ENCODE measurements at regions not wholly inside any gene's neighbourhood (a gene's known extent, or its start where the extent isn't known, plus 50 kb on each side); places are given as distances from the start of the nearest gene placed in this dataset.
"Not testable (repeated sequence)": the region's sequence is repeated elsewhere in the genome, so short reads cannot be mapped to it uniquely, and the experiment has no call there.

GRCh38 chr3:194904999-194905398 lies 219.3 kb downstream of the FAM43A start:
- H3K4me1 ChIP-seq (ENCODE audit: insufficient read depth, low read length); H3K9ac ChIP-seq (ENCODE audit: low read length); H3K9me3 ChIP-seq (ENCODE audit: low read length); H3K27me3 ChIP-seq (ENCODE audit: control insufficient read depth in 1 of 2, insufficient read depth in 2 of 2, low read length in 2 of 2); H3K27ac ChIP-seq (ENCODE audit: low read depth, low read length); H3K36me3 ChIP-seq (ENCODE audit: insufficient read depth, low read length); H3K4me3 ChIP-seq (ENCODE audit: low read depth in 1 of 2, low read length in 2 of 2): not testable (repeated sequence)

GRCh38 chr3:194905696-194906095 lies 220.0 kb downstream of the FAM43A start:
- H3K27me3 ChIP-seq (ENCODE audit: control insufficient read depth in 1 of 2, insufficient read depth in 2 of 2, low read length in 2 of 2): no peaks in the 10 kb centered on the region
- no peaks in the 10 kb centered on the region for H3K36me3 ChIP-seq (ENCODE audit: insufficient read depth, low read length)
- no peak overlapping the region for H3K27ac ChIP-seq (ENCODE audit: low read depth, low read length)
- H3K4me1 ChIP-seq (ENCODE audit: insufficient read depth, low read length): no peaks in the 10 kb centered on the region
- no peaks in the 10 kb centered on the region for H3K9me3 ChIP-seq (ENCODE audit: low read length)
- H3K4me3 ChIP-seq (ENCODE audit: low read depth in 1 of 2, low read length in 2 of 2): no peak overlapping the region
- no peak overlapping the region for H3K9ac ChIP-seq (ENCODE audit: low read length)

GRCh38 chr3:194906229-194906629 lies 220.5 kb downstream of the FAM43A start:
- Histone ChIP-seq H3K36me3 (ENCODE audit: insufficient read depth, low read length) (no peaks in the 10 kb centered on the region), H3K4me3 (ENCODE audit: low read depth in 1 of 2, low read length in 2 of 2) (no peak overlapping the region), H3K9me3 (ENCODE audit: low read length) (no peaks in the 10 kb centered on the region), H3K4me1 (ENCODE audit: insufficient read depth, low read length) (no peaks in the 10 kb centered on the region), H3K9ac (ENCODE audit: low read length) (no peak overlapping the region), H3K27ac (ENCODE audit: low read depth, low read length) (no peak overlapping the region), H3K27me3 (ENCODE audit: control insufficient read depth in 1 of 2, insufficient read depth in 2 of 2, low read length in 2 of 2) (no peaks in the 10 kb centered on the region)

- Histone ChIP-seq H3K4me1 (ENCODE audit: insufficient read depth, low read length) (no peaks in the 10 kb centered on the region), H3K9me3 (ENCODE audit: low read length) (no peaks in the 10 kb centered on the region), H3K9ac (ENCODE audit: low read length) (no peak overlapping the region), H3K27me3 (ENCODE audit: control insufficient read depth in 1 of 2, insufficient read depth in 2 of 2, low read length in 2 of 2) (no peaks in the 10 kb centered on the region), H3K27ac (ENCODE audit: low read depth, low read length) (no peak overlapping the region), H3K36me3 (ENCODE audit: insufficient read depth, low read length) (no peaks in the 10 kb centered on the region), H3K4me3 (ENCODE audit: low read depth in 1 of 2, low read length in 2 of 2) (no peak overlapping the region)
These were observed 221.4 kb downstream of the FAM43A start for GRCh38 chr3:194906970-194907629.

- Histone ChIP-seq H3K4me3 (ENCODE audit: low read depth in 1 of 2, low read length in 2 of 2) (no peak overlapping the region), H3K36me3 (ENCODE audit: insufficient read depth, low read length) (no peaks in the 10 kb centered on the region), H3K4me1 (ENCODE audit: insufficient read depth, low read length) (no peaks in the 10 kb centered on the region), H3K9me3 (ENCODE audit: low read length) (no peaks in the 10 kb centered on the region), H3K27me3 (ENCODE audit: control insufficient read depth in 1 of 2, insufficient read depth in 2 of 2, low read length in 2 of 2) (no peaks in the 10 kb centered on the region), H3K9ac (ENCODE audit: low read length) (no peak overlapping the region), H3K27ac (ENCODE audit: low read depth, low read length) (no peak overlapping the region)
These were observed 222.1 kb downstream of the FAM43A start for GRCh38 chr3:194907811-194908210.

- Histone ChIP-seq H3K9ac (ENCODE audit: low read length) (no peak overlapping the region), H3K4me1 (ENCODE audit: insufficient read depth, low read length) (no peaks in the 10 kb centered on the region), H3K27ac (ENCODE audit: low read depth, low read length) (no peak overlapping the region), H3K36me3 (ENCODE audit: insufficient read depth, low read length) (no peaks in the 10 kb centered on the region), H3K4me3 (ENCODE audit: low read depth in 1 of 2, low read length in 2 of 2) (no peak overlapping the region), H3K27me3 (ENCODE audit: control insufficient read depth in 1 of 2, insufficient read depth in 2 of 2, low read length in 2 of 2) (no peaks in the 10 kb centered on the region), H3K9me3 (ENCODE audit: low read length) (no peaks in the 10 kb centered on the region)
These were observed 222.8 kb downstream of the FAM43A start for GRCh38 chr3:194908496-194908895.

- no peaks in the 10 kb centered on the region for H3K27me3 ChIP-seq (ENCODE audit: control insufficient read depth in 1 of 2, insufficient read depth in 2 of 2, low read length in 2 of 2)
- no peaks in the 10 kb centered on the region for H3K9me3 ChIP-seq (ENCODE audit: low read length)
- H3K36me3 ChIP-seq (ENCODE audit: insufficient read depth, low read length): no peaks in the 10 kb centered on the region
- no peak overlapping the region for H3K4me3 ChIP-seq (ENCODE audit: low read depth in 1 of 2, low read length in 2 of 2)
- H3K4me1 ChIP-seq (ENCODE audit: insufficient read depth, low read length): no peaks in the 10 kb centered on the region
- H3K27ac ChIP-seq (ENCODE audit: low read depth, low read length): no peak overlapping the region
- no peak overlapping the region for H3K9ac ChIP-seq (ENCODE audit: low read length)
These were observed 223.3 kb downstream of the FAM43A start for GRCh38 chr3:194908972-194909371.

- H3K9ac ChIP-seq (ENCODE audit: low read length): no peak overlapping the region
- no peaks in the 10 kb centered on the region for H3K36me3 ChIP-seq (ENCODE audit: insufficient read depth, low read length)
- H3K9me3 ChIP-seq (ENCODE audit: low read length): no peaks in the 10 kb centered on the region
- no peak overlapping the region for H3K27ac ChIP-seq (ENCODE audit: low read depth, low read length)
- H3K27me3 ChIP-seq (ENCODE audit: control insufficient read depth in 1 of 2, insufficient read depth in 2 of 2, low read length in 2 of 2): no peaks in the 10 kb centered on the region
- no peak overlapping the region for H3K4me3 ChIP-seq (ENCODE audit: low read depth in 1 of 2, low read length in 2 of 2)
- H3K4me1 ChIP-seq (ENCODE audit: insufficient read depth, low read length): no peaks in the 10 kb centered on the region
These were observed 224.8 kb downstream of the FAM43A start for GRCh38 chr3:194910414-194910984.

- Histone ChIP-seq H3K9me3 (ENCODE audit: low read length) (no peaks in the 10 kb centered on the region), H3K9ac (ENCODE audit: low read length) (no peak overlapping the region), H3K4me3 (ENCODE audit: low read depth in 1 of 2, low read length in 2 of 2) (no peak overlapping the region), H3K4me1 (ENCODE audit: insufficient read depth, low read length) (no peaks in the 10 kb centered on the region), H3K27ac (ENCODE audit: low read depth, low read length) (no peak overlapping the region), H3K36me3 (ENCODE audit: insufficient read depth, low read length) (no peaks in the 10 kb centered on the region), H3K27me3 (ENCODE audit: control insufficient read depth in 1 of 2, insufficient read depth in 2 of 2, low read length in 2 of 2) (no peaks in the 10 kb centered on the region)
These were observed 227.6 kb downstream of the FAM43A start for GRCh38 chr3:194913316-194913715.

- H3K9ac ChIP-seq (ENCODE audit: low read length); H3K9me3 ChIP-seq (ENCODE audit: low read length); H3K36me3 ChIP-seq (ENCODE audit: insufficient read depth, low read length); H3K27me3 ChIP-seq (ENCODE audit: control insufficient read depth in 1 of 2, insufficient read depth in 2 of 2, low read length in 2 of 2); H3K27ac ChIP-seq (ENCODE audit: low read depth, low read length); H3K4me1 ChIP-seq (ENCODE audit: insufficient read depth, low read length); H3K4me3 ChIP-seq (ENCODE audit: low read depth in 1 of 2, low read length in 2 of 2): not testable (repeated sequence)
These were observed 239.2 kb downstream of the FAM43A start for GRCh38 chr3:194924889-194925288.

GRCh38 chr3:194925614-194926013 lies 239.9 kb downstream of the FAM43A start:
- Histone ChIP-seq H3K27me3 (ENCODE audit: control insufficient read depth in 1 of 2, insufficient read depth in 2 of 2, low read length in 2 of 2) (no peaks in the 10 kb centered on the region), H3K4me1 (ENCODE audit: insufficient read depth, low read length) (peaks cover 4% of the 10 kb centered on the region), H3K27ac (ENCODE audit: low read depth, low read length) (no peak overlapping the region)

GRCh38 chr3:194928227-194928626 lies 242.5 kb downstream of the FAM43A start:
- no peaks in the 10 kb centered on the region for H3K36me3 ChIP-seq (ENCODE audit: insufficient read depth, low read length)
- no peak overlapping the region for H3K4me3 ChIP-seq (ENCODE audit: low read depth in 1 of 2, low read length in 2 of 2)
- H3K4me1 ChIP-seq (ENCODE audit: insufficient read depth, low read length): peaks cover 16% of the 10 kb centered on the region
- H3K9ac ChIP-seq (ENCODE audit: low read length): no peak overlapping the region
- H3K27me3 ChIP-seq (ENCODE audit: control insufficient read depth in 1 of 2, insufficient read depth in 2 of 2, low read length in 2 of 2): no peaks in the 10 kb centered on the region
- no peaks in the 10 kb centered on the region for H3K9me3 ChIP-seq (ENCODE audit: low read length)
- H3K27ac ChIP-seq (ENCODE audit: low read depth, low read length): no peak overlapping the region

More at GRCh38 chr3:194925614-194926013, 239.9 kb downstream of the FAM43A start:
- Histone ChIP-seq H3K4me3 (ENCODE audit: low read depth in 1 of 2, low read length in 2 of 2) (no peak overlapping the region), H3K9me3 (ENCODE audit: low read length) (no peaks in the 10 kb centered on the region), H3K9ac (ENCODE audit: low read length) (no peak overlapping the region), H3K36me3 (ENCODE audit: insufficient read depth, low read length) (no peaks in the 10 kb centered on the region)

All from muscle layer of colon (tissue), 2 donors.